GOT3 (cell line): ENCODE measurements at regions not wholly inside any gene's neighbourhood (a gene's known extent, or its start where the extent isn't known, plus 50 kb on each side); places are given as distances from the start of the nearest gene placed in this dataset.

ENCODE experiments used
- DNase-seq: peaks from one replicate; lab custom pipeline; 2025; ENCODE audit warnings: mixed read lengths; lab: John Stamatoyannopoulos, UW

GRCh38 chr2:14910654-14911053 lies 278.1 kb downstream of the LRATD1 start:
- no peak for DNase-seq

- DNase-seq: no peak
Measured at GRCh38 chr2:14915983-14916382, 283.5 kb downstream of the LRATD1 start.

DNA sequence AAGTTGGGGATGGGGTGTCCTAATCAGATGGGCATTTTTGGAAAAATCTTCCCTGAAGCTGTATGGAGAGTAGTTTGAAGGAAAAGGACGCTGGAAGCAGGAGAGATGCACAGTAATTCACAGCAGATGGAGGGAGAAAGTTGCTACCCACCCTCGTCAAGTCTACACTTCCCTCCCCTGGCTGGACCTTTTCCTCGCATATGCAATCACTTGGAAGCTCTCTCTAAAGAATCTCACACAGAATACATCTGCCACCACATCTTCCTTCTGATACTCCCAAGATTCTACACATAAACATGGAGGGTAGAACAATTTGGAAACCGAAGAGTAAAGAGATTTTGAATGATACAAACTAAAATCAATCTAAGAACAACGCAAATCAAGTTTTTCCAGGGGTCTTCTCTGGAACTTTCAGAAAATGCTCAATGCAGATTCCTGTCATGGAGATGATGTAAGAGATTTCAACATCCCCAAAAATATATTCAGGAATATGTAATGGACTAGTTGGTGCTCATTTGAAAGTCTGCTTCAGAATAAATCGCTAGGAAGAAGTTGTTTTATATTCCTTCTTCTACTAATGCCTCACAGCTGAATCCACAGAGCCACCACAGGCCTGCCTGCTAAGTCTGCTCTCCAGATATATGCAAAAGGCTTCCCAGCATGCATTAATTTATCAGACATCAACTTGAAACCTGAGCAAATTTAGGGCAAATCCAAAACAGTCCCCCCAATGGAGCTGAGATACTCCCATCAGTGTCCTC lies 291.5 kb downstream of the LRATD1 start:
- no peak for DNase-seq

DNA sequence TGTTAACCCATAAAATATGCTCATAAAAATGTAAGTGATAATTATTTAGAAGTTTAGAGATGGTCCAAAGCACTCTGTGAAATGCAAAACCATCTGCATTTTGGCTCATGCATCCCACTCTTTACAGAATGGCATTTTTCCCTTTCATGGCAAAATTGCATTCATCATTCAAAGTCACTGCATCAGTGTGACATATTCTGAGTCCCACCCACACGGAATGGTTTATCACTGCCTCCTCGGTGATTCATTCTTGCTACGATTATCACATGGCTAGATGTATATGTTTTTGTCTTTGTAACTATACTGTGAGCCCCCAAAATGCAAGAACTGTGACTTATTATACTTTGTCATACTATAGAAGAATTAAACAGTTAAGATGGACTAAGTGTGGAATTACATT lies 293.0 kb downstream of the LRATD1 start:
- DNase-seq: no peak

DNA sequence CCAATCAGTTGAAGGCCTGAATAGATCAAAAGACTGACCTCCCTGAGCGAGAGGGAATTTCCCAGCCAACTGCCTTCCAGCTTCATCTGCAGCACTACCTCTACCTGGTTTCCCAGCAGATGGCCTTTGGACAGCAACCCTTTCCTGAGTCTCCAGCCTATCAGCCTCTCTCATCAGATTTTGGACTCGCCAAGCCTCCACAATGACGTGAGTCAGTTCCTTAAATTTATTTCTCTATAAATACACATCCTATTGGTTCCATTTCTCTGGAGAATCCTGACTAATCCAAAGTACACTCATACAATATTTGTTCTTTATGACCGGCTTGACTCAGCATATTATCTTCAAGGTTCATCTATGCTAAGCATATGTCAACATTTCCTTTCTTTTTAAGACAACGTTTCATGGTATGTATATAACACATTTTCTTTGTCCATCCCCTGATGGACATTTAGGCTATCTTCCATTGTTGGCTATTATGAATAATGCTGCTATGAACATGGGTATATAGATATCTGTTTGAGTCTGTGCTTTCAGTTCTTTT lies 294.6 kb downstream of the LRATD1 start:
- DNase-seq: no peak

DNA sequence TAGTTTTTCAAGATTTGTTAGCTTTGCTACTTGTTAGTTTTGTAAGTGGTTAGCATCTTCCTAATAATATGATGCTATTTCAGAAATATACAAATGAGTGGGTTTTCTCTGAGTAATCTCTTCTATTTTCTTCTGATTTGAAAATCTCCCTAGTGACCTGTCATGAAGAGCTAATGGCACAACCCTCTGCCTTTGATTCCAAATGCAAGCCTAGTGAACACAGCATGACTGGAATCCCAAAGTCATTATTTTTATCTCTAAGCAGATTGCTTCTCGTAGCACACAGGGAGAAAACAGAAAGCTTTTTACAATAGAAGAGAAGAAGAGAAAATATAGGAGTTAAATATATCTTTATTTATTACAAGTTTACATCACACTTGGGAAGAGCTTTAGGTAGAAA lies 295.5 kb downstream of the LRATD1 start:
- no peak for DNase-seq

DNA sequence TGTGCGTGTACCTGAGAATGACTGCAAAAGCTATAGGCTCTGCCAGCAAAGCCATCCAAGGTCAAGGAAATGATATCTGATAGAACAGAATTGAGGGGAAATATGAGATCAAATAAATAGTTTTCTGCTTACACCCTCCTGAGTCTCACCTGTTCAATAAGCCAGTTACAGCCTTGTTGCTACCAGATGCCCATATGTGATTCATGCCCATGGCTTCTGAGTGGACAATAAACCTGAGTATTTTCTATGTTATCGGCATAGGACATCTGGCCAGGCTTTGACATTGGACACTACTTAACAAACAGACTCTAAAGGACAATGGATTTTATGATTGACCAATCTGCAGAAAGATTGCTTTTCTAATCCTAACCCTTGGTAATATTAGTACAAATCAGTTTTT lies 297.9 kb downstream of the LRATD1 start:
- no peak for DNase-seq

- DNase-seq: no peak
Measured at GRCh38 chr2:14932285-14932684, 299.8 kb downstream of the LRATD1 start.

DNA sequence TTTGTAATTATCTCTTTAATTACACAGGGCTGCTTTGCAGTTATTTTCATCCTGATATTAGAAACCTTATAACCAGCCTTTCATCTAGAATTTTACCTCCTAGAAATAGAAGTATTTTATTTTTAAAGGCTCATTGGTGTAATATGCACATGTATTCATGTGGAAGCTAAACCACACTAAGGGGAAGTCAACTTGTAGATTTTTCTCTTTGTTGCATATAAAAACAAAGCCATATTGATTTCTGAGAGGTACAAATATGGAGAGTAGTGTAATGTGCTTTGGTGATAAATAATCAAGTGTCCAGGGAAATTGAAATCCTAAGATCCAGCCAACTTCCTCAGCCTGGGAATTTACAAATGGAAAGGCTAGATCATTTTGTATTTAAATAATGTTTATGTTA lies 301.2 kb downstream of the LRATD1 start:
- DNase-seq: no peak

DNA sequence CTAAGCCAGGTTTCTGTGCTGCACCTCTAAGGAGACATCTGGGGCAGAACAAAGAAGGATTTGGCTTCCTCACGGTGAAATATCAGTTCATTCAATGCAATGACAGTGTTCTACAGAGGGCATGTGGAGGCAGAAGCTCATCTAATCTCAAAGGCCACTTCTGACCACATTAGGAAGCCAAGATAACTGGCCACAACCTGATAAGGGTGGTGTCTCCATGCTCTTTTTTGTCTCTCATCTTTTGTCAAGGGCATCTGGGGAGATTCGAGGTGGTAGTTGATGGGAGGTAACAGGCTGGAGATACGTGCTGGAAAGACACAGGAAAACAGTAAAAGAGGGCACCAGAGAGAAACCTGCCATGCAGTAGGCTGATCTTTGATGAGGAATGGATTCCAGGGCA lies 303.9 kb downstream of the LRATD1 start:
- DNase-seq: no peak

DNA sequence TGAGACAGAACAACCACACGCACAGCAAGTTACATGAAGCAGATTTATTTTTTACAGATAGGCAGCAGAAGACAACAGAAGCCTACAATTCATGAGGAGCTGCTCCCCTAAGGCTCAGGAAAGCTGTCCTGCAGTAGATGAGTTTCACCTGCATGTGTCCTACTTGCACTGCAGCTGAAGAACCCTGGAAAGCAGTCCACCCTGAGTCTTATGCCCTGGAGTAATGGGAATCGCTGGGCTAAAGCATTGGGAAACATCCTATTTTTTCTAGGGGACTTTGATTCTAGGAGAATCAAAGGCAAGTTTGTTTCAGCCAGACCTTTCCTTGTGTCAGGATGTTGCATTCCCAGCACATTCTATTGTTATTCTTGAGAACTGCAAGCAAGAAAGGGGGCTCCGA lies 304.8 kb downstream of the LRATD1 start:
- no peak for DNase-seq

GRCh38 chr2:14941151-14941631 lies 308.7 kb downstream of the LRATD1 start:
- no peak for DNase-seq

- DNase-seq: no peak
Measured at GRCh38 chr2:14942987-14943386, 310.5 kb downstream of the LRATD1 start.

- DNase-seq: no peak
Measured at GRCh38 chr2:14944562-14945346, 312.2 kb downstream of the LRATD1 start.

- DNase-seq: no peak
Measured at GRCh38 chr2:14951569-14952285, 319.2 kb downstream of the LRATD1 start.

GRCh38 chr2:14952400-14952963 lies 320.0 kb downstream of the LRATD1 start:
- no peak for DNase-seq

- DNase-seq: no peak
Measured at GRCh38 chr2:14960686-14961324, 328.3 kb downstream of the LRATD1 start.

DNA sequence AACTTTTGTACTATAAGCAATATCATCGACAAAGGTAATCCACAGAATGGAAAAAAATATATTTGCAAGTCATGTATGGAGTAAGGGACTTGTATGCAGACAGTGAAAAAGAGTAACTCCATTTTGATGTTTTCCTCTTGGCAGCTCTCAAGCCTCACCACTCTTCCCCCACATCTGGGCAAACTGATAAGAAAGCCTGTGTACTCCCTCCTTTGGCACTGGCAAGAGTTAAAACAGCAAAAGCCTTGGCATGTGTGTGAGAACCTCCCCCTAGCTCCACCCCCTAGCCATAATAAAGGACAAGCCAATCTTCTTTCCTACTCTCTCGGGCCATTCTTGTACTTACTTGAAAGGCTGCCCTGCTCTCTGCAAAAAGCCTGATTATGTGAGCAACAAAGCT lies 335.2 kb downstream of the LRATD1 start:
- DNase-seq: no peak

- DNase-seq: no peak
Measured at GRCh38 chr2:14975381-14975780, 342.9 kb downstream of the LRATD1 start.

DNA sequence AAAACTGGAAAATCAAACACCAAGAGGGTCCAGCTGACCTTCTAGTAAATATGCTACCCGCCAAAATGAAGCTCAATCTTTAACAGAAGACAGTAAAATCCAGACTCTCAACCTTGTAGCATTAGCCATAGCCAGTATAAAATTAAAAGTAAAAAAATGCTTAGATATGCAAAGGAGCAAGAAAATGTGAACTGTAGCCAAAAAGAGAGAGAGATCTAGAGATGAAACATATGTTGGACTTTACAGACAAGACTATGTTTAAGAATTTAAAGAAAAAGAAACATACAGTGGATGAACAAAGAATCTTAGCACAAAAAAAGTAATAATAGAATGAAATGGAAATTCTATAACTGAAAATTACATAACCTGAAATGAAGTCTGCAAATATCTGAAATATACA lies 344.5 kb downstream of the LRATD1 start:
- no peak for DNase-seq

GRCh38 chr2:14978845-14979244 lies 346.3 kb downstream of the LRATD1 start:
- no peak for DNase-seq

- DNase-seq: no peak
Measured at GRCh38 chr2:14982790-14983189, 350.3 kb downstream of the LRATD1 start.
